Spleen (tissue), 7 donors: ENCODE measurements at regions not wholly inside any gene's neighbourhood (a gene's known extent, or its start where the extent isn't known, plus 50 kb on each side); places are given as distances from the start of the nearest gene placed in this dataset.

Experiments used
- POLR2A ChIP-seq, 3 donors: fragments of 450-650 bp; IDR thresholded peaks; one replicate each; pipeline ENCODE4 v1.5.1; 2017; ENCODE audit warnings: antibody characterized with exemption in 3 of 3, mild to moderate bottlenecking in 1 of 3
- POLR2AphosphoS5 ChIP-seq, 3 donors: sonication (generic); formaldehyde crosslinking; IDR thresholded peaks; one replicate each; pipeline ENCODE4 v1.5.1; 2017; ENCODE audit warnings: antibody characterized with exemption in 3 of 3
- TF ChIP-seq, protein P1 (sequence below), 11 experiments: fragments of 200-600 bp in 7 of 11; fragments of 450-650 bp in 4 of 11; sonication (generic) in 4 of 11; IDR thresholded peaks in 8 of 11; conservative IDR thresholded peaks in 3 of 11; 1 replicate in 7 of 11; 2 replicates in 4 of 11; pipeline versions ENCODE4 v1.4.0 to v1.8.0; 2016 to 2021; ENCODE audit warnings: antibody characterized with exemption in 11 of 11, inconsistent platforms in 4 of 11, mild to moderate bottlenecking in 1 of 11
- donor health status: DM: no; HTN: no; CAD: no; lungs with moderate emphysema.
- donor health status: DM: no; HTN: no; CAD: no.
- donor health status: DM: no; HTN: no; CAD: no.

DNA sequence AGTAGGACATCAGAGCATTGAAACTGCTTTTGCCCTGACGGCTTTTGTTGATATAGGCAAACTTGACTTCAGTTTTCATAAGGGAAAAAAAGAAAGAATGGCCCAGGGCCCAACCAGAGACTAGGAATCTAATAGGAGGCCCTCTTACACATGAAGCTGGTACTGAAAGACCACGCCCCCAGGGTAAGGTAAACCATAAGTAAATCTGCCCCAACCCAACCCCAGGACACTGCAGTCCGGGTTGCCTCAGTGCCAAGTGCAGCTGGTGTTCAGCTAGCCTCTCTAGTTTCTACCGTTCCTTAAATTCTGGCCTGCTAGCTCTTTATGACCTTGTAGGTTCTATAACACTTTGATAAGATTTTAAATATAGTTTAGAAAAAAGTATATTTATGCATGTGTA lies 136.7 kb downstream of the AQP9 start:
- TF ChIP-seq, protein P1, sequence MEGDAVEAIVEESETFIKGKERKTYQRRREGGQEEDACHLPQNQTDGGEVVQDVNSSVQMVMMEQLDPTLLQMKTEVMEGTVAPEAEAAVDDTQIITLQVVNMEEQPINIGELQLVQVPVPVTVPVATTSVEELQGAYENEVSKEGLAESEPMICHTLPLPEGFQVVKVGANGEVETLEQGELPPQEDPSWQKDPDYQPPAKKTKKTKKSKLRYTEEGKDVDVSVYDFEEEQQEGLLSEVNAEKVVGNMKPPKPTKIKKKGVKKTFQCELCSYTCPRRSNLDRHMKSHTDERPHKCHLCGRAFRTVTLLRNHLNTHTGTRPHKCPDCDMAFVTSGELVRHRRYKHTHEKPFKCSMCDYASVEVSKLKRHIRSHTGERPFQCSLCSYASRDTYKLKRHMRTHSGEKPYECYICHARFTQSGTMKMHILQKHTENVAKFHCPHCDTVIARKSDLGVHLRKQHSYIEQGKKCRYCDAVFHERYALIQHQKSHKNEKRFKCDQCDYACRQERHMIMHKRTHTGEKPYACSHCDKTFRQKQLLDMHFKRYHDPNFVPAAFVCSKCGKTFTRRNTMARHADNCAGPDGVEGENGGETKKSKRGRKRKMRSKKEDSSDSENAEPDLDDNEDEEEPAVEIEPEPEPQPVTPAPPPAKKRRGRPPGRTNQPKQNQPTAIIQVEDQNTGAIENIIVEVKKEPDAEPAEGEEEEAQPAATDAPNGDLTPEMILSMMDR (IDR thresholded peaks at IDR 0.05 in 8 of 11, conservative IDR thresholded peaks at IDR 0.05 in 3 of 11) = no peak
- no peak for TF ChIP-seq POLR2A (IDR thresholded peaks at IDR 0.05)
- TF ChIP-seq POLR2AphosphoS5 (IDR thresholded peaks at IDR 0.05) = no peak
